Epithelial cell of esophagus (primary cell): ENCODE measurements at regions not wholly inside any gene's neighbourhood (a gene's known extent, or its start where the extent isn't known, plus 50 kb on each side); places are given as distances from the start of the nearest gene placed in this dataset.
A peak's percentile ranks its signal among the peaks of the same experiment; 100 is the strongest.

Source experiments
- DNase-seq: peaks from one replicate; pipeline ENCODE4 v3.0.0; 2010; ENCODE audit warnings: low read depth
- H3K4me3 ChIP-seq: 2 replicates; pipeline ENCODE4 v1.5.1; 2011; ENCODE audit warnings: mild to moderate bottlenecking, low read length, control low read depth
- TF ChIP-seq, protein P1 (sequence below): IDR thresholded peaks from 2 replicates; pipeline ENCODE4 v1.5.1; 2011; ENCODE audit warnings: low read depth, mild to moderate bottlenecking, low read length, control low read depth, inconsistent platforms; ENCODE audit not compliant: insufficient read depth; ENCODE audit errors: missing control alignments

DNA sequence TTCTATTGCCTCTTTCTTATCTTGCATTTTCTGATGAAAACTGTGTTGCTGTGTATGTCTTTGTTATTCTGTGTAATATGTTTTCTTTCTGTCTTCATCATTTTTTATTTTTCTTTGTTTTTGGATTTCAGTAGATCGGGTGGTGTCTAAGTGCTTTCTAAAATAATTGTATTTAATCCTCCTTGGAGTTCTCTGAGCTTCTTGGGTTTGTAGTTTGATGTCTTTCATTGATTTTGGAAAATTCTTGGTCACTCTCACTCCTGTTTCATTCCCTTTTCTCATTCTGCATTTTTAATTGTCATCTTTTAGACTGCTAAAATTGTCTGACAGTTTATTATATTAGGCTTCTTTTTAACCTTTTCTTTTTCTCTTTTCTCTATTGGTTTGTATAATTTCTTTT lies 560.5 kb downstream of the IRX1 start:
- TF ChIP-seq, protein P1, sequence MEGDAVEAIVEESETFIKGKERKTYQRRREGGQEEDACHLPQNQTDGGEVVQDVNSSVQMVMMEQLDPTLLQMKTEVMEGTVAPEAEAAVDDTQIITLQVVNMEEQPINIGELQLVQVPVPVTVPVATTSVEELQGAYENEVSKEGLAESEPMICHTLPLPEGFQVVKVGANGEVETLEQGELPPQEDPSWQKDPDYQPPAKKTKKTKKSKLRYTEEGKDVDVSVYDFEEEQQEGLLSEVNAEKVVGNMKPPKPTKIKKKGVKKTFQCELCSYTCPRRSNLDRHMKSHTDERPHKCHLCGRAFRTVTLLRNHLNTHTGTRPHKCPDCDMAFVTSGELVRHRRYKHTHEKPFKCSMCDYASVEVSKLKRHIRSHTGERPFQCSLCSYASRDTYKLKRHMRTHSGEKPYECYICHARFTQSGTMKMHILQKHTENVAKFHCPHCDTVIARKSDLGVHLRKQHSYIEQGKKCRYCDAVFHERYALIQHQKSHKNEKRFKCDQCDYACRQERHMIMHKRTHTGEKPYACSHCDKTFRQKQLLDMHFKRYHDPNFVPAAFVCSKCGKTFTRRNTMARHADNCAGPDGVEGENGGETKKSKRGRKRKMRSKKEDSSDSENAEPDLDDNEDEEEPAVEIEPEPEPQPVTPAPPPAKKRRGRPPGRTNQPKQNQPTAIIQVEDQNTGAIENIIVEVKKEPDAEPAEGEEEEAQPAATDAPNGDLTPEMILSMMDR = no peak
- no peak for DNase-seq
- no peak overlapping the region for H3K4me3 ChIP-seq

DNA sequence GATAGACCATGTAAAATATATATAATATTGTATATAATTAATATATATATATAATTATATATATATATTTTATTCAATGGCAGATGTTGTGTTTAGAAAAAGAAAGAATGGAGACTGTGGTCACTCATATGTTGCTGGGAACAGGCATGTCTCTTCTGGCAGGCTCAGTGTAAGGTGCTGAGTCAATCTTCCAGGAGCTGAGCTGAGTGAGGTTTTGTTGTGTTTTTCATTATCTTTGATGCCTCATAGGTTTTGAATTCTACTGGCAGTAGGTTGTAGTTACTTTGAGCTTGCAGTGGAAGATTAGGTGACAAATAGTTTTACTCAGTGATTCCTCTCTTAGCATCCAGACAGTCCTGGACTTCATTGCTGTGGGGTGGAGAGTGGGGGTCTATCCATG lies 561.3 kb downstream of the IRX1 start:
- peak; percentile 79 for DNase-seq
- H3K4me3 ChIP-seq = no peak overlapping the region
- TF ChIP-seq, protein P1 = no peak

DNA sequence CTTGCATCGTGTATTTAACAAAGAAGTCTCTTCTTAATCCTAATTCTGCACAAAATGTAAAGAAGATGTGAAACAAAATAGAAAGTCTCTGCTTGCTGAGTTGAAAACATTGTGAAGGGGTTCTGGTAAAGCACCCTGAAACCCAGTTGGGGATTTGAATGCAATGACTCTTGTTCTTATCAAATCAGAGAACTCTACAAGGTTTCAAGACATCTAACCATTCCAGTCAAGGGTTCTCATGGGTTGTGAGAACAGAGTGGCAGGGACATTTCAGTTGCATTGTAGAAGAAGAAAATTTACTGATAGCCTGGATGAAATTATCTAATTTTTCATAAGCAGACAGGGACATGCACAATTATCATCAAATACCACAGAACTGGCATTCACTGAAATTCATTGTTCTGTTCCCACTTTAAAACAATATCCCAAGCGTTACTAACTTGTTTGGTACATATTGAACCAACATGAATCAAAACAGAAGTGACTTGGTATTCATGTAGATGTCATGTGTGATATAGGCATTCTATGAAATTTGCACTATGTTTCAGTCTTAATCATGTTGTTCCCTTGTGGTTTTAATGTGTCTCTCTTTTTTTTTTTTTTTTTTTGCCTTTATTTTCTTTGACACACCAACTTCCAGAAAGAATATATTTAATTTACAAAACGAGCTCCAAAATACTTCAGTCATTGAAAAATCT lies 563.3 kb downstream of the IRX1 start:
- TF ChIP-seq, protein P1 = no peak
- no peak for DNase-seq
- no peak overlapping the region for H3K4me3 ChIP-seq

DNA sequence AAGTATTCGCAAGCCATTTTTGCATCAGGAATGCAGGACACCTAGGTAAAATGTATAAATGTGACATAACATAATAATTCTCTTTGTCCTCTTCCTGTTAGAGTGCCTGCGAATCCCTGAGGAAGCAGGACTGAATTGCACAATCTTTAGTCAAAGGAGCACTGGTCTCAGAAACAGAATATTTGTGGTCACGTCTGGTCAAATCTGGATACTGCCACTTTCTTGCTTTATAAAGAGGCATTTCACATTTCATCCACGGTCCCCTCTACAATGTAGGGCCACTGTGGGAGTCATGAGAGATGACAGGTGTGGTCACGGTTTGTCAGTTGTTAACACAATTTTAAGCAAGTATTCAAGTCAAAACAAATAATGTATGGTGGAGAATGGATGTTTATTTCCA lies 564.0 kb downstream of the IRX1 start:
- TF ChIP-seq, protein P1 = no peak
- peak; percentile 30 for DNase-seq
- no peak overlapping the region for H3K4me3 ChIP-seq

DNA sequence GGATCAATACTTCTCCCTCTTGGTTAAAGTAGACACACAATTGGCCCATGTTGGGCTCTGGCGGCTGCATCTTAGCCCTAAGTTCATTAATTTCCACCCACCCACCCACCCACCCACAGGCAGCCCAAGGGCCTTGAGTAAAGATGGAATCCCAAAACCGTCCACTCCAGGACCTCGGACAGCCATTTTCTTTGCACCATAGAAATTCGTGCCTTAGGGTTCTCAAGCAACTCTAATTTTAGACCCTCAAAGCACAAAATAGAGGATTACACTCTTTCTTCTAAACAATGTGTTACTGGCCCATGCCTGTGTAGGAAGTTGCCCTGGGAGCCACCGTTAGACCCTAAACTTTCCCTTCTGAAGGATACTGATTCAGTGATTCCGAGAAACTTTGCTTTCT lies 568.5 kb downstream of the IRX1 start:
- DNase-seq = no peak
- no peak overlapping the region for H3K4me3 ChIP-seq
- TF ChIP-seq, protein P1 = no peak

DNA sequence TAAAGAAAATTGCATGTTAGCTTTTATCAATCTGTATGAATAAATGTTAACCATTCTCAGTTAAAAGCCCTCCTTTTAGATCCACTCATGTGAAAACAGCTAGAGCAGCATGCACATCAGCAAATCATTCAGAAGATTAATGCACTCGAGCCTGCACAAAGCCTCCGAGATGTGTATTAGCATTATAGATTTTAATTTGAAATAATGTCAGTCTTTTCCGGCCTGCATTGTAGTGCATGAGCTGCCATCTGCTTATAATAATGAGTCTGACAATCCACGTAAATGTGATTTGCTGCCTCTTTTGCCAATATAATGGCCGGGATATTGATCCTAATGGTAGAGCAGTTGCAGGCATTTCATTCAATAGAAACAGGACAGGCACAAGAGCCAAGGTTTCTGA lies 585.1 kb downstream of the IRX1 start:
- H3K4me3 ChIP-seq = no peak overlapping the region
- TF ChIP-seq, protein P1 = no peak
- no peak for DNase-seq

DNA sequence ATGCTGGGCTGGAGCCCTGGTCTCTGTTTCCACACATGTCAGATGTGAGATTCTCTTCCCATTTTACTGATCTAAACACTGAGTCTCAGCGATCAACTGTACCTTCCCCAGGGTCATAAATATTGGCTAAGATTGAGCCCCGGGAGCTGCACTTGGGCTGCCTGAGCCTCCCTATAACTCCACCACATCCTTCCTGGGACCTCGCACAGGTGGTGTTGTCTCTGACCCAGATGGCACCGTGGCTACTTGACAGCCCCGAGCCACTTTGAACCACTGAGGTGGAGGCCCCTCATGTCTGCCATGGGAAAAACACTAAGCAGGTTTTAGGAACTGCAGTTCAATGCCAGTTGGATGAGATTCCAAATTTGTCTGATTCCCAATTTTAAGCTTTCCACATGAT lies 586.5 kb downstream of the IRX1 start:
- DNase-seq = no peak
- TF ChIP-seq, protein P1 = no peak
- H3K4me3 ChIP-seq = no peak overlapping the region
